ENCODE measurements at regions not wholly inside any gene's neighbourhood (a gene's known extent, or its start where the extent isn't known, plus 50 kb on each side); places are given as distances from the start of the nearest gene placed in this dataset.

DNA sequence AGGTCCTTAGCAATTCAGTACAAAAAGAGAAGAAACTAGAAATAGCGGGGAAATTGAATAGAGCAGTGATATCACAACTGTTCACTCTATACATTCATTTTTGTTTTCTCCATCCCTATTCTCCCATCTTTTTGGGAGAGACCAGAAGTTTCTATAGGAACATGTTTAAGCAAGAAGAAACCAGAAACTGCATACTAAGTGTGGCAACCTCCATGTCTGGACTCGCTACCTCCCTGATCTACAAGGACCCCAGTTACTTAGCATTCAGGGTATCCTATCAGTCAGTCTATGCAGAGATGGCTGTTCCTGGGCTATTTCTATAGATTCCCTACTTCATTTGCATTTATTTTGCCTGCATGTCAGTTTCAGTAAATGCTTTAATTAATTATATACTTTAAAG lies 178.6 kb downstream of the PHLDA1 start:
- no peak overlapping the region for H3K4me3 ChIP-seq (ENCODE audit: low read length)
- no peaks in the 10 kb centered on the region for H3K9me3 ChIP-seq (replicated peaks; ENCODE audit: control insufficient read depth, low read depth, low read length)
- H3K36me3 ChIP-seq (ENCODE audit: control insufficient read depth, insufficient read depth, low read length) = no peaks in the 10 kb centered on the region
- no peaks in the 10 kb centered on the region for H3K27me3 ChIP-seq (ENCODE audit: control insufficient read depth, insufficient read depth, low read length)
- peaks cover 21% of the 10 kb centered on the region for H3K4me1 ChIP-seq (ENCODE audit: control insufficient read depth, insufficient read depth, low read length)
- no peak overlapping the region for H3K27ac ChIP-seq (ENCODE audit: low read length)
- DNase-seq = no peak
- no CpG with 5 or more reads among the region's 2 CpGs for WGBS (ENCODE audit: insufficient coverage)

DNA sequence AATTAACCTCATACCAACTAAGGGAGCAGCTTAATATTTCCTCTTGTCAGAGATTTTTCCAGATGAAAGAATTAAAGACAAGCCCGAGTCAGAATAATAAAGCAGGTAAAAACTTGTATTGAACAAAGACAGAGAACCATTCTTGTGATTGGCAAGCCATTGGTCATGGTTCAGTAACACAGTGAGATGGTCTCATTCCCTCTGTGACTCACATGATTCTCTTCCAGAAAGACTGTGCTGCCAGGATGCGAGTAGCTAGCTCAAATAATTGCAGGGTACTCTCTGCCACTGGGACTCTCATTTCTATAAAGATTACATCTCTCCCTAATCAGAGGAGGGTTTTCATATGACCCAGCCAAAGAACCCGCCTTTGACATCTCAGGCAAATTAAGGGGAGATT lies 179.4 kb downstream of the PHLDA1 start:
- Histone ChIP-seq H3K36me3 (ENCODE audit: control insufficient read depth, insufficient read depth, low read length) (no peaks in the 10 kb centered on the region), H3K27me3 (ENCODE audit: control insufficient read depth, insufficient read depth, low read length) (no peaks in the 10 kb centered on the region), H3K27ac (ENCODE audit: low read length) (no peak overlapping the region), H3K4me3 (ENCODE audit: low read length) (no peak overlapping the region), H3K9me3 (replicated peaks; ENCODE audit: control insufficient read depth, low read depth, low read length) (no peaks in the 10 kb centered on the region), H3K4me1 (ENCODE audit: control insufficient read depth, insufficient read depth, low read length) (peaks cover 21% of the 10 kb centered on the region)
- WGBS (ENCODE audit: insufficient coverage) = no CpG with 5 or more reads among the region's 3 CpGs
- DNase-seq = no peak

DNA sequence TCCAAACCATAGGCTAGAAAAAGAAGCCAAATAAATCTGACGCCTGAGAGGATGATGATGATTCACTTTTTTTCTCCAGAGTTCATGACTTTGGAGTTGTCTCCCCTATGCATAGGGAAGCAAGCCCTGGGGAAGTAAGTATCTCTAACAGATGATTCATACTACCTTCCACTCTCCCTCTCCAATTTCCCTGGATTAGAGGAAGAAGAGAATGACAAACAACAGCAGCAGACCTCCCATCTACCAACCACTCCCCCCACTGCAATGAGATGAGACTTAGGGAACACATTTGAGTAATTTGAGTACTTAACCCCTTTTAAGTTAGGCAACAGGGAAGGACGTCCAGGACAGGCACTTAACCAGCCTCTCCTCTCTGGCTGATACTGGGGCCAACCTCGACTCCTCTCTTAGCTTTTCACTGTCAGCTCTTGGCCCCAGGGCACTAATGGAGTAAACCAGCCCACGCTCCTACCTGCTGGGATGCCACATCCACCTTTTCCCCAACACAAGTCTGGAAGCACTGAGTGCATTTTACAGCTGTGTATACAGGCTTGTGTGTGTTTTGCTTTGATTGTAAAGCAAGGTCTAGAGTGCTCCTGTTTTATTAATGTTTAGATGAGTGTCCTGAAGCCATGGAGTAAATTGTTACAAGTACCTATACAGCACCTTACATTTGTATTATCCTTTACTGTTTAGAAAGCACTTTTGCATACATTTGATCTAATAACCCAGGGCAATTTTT lies 180.7 kb downstream of the PHLDA1 start:
- H3K9me3 ChIP-seq (replicated peaks; ENCODE audit: control insufficient read depth, low read depth, low read length) = peaks cover 2% of the 10 kb centered on the region
- H3K36me3 ChIP-seq (ENCODE audit: control insufficient read depth, insufficient read depth, low read length) = no peaks in the 10 kb centered on the region
- no peaks in the 10 kb centered on the region for H3K27me3 ChIP-seq (ENCODE audit: control insufficient read depth, insufficient read depth, low read length)
- H3K4me1 ChIP-seq (ENCODE audit: control insufficient read depth, insufficient read depth, low read length) = peaks cover 21% of the 10 kb centered on the region
- no peak for DNase-seq
- H3K4me3 ChIP-seq (ENCODE audit: low read length) = no peak overlapping the region
- WGBS (ENCODE audit: insufficient coverage) = 86% methylated on average over 1 of the region's 4 CpGs
- no peak overlapping the region for H3K27ac ChIP-seq (ENCODE audit: low read length)

DNA sequence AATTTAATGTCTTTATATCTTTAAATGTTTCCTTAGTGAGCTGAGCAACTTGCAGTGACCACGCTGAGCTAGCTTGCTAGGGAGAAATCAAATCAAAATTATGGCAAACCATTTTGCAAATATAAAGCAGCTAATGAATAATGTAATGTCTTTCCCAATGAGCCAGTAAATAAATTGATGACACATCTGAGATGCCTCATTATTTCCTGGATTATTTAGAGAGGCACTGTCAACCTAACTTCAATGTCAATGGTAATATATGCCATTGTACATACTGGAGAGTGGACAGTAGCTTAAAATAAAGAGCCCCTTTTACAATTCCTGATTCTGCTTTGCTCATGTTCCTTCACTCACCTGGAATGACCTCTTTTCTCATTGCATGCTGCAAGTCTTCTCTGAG lies 182.6 kb downstream of the PHLDA1 start:
- Histone ChIP-seq H3K27me3 (ENCODE audit: control insufficient read depth, insufficient read depth, low read length) (no peaks in the 10 kb centered on the region), H3K27ac (ENCODE audit: low read length) (peak overlapping the region; percentile 90), H3K4me1 (ENCODE audit: control insufficient read depth, insufficient read depth, low read length) (peaks cover 21% of the 10 kb centered on the region), H3K9me3 (replicated peaks; ENCODE audit: control insufficient read depth, low read depth, low read length) (peaks cover 2% of the 10 kb centered on the region), H3K4me3 (ENCODE audit: low read length) (no peak overlapping the region), H3K36me3 (ENCODE audit: control insufficient read depth, insufficient read depth, low read length) (no peaks in the 10 kb centered on the region)
- no peak for DNase-seq
- WGBS (ENCODE audit: insufficient coverage) = no CpG with 5 or more reads among the region's 1 CpG

DNA sequence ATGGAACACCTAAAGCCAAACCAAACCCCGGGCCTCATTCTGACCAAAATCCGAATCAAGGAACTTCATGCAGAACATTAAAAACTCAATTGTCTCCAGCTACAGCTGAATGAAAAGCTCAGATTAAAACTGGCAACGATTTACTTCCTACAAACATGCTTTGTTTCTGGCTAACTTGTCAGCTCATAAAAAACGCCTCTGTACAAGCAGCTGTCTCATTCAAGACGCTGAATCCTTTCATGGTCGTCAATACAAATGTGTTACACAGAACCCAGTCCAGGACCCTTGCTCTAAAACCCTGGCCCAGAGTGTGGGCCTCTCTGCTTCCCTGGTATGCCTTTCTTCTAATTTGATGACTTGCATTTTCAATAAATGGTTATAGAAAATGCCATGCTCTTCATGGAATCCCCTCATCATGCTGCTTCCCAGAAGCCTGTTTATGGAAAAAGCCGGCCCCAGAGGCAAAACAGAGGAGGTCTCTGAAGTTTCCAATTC lies 183.1 kb downstream of the PHLDA1 start:
- Histone ChIP-seq H3K27ac (ENCODE audit: low read length) (peak overlapping the region; percentile 90), H3K36me3 (ENCODE audit: control insufficient read depth, insufficient read depth, low read length) (no peaks in the 10 kb centered on the region), H3K4me1 (ENCODE audit: control insufficient read depth, insufficient read depth, low read length) (peaks cover 17% of the 10 kb centered on the region), H3K4me3 (ENCODE audit: low read length) (no peak overlapping the region), H3K27me3 (ENCODE audit: control insufficient read depth, insufficient read depth, low read length) (no peaks in the 10 kb centered on the region), H3K9me3 (replicated peaks; ENCODE audit: control insufficient read depth, low read depth, low read length) (peaks cover 2% of the 10 kb centered on the region)
- peak; percentile 91 for DNase-seq
- 8% methylated on average over 4 of the region's 7 CpGs for WGBS (ENCODE audit: insufficient coverage)

DNA sequence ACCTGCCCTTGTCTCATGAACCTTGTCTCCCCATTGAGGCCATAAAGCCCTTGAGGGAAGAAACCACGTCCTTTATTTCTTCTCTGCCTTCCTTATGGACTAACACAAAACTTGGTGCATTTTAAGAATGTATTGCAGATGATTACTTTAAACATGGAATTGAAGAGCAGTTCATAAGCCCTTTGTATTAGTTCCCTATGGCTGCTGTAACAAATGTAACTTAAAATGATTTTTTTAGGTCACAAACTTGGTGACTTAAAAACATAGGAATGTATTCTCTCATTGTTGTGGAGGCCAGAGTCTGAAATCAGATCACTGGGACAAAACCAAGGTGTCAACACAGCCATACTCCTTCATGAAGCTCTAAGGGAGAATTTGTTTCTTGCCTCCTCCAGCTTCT lies 185.5 kb downstream of the PHLDA1 start:
- Histone ChIP-seq H3K4me3 (ENCODE audit: low read length) (no peak overlapping the region), H3K36me3 (ENCODE audit: control insufficient read depth, insufficient read depth, low read length) (no peaks in the 10 kb centered on the region), H3K9me3 (replicated peaks; ENCODE audit: control insufficient read depth, low read depth, low read length) (peaks cover 2% of the 10 kb centered on the region), H3K4me1 (ENCODE audit: control insufficient read depth, insufficient read depth, low read length) (peaks cover 25% of the 10 kb centered on the region), H3K27me3 (ENCODE audit: control insufficient read depth, insufficient read depth, low read length) (no peaks in the 10 kb centered on the region), H3K27ac (ENCODE audit: low read length) (no peak overlapping the region)
- WGBS (ENCODE audit: insufficient coverage) = no CpG with 5 or more reads among the region's 1 CpG
- DNase-seq = no peak

DNA sequence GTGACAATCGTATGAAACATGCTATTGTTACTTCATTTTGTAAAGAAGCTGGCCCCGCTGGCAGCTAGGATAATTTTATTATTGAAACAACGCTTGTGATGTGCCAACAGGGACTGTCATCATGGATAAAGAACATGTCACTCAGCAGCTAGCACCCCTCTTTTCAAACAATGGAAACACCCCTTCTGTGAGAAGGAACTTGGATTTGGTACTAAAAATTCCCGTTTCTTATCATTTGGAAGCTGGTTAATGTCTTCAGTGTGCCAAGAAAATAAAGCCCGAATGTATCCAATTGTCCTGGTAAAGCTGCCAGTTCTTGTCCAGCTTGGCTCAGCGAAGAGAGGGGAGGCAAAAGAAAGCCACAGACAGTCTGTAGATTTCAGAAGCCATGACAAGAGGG lies 186.6 kb downstream of the PHLDA1 start:
- WGBS (ENCODE audit: insufficient coverage) = 77% methylated on average over 3 of the region's 6 CpGs
- no peak for DNase-seq
- Histone ChIP-seq H3K36me3 (ENCODE audit: control insufficient read depth, insufficient read depth, low read length) (no peaks in the 10 kb centered on the region), H3K4me3 (ENCODE audit: low read length) (no peak overlapping the region), H3K4me1 (ENCODE audit: control insufficient read depth, insufficient read depth, low read length) (peaks cover 22% of the 10 kb centered on the region), H3K27ac (ENCODE audit: low read length) (no peak overlapping the region), H3K9me3 (replicated peaks; ENCODE audit: control insufficient read depth, low read depth, low read length) (peaks cover 2% of the 10 kb centered on the region), H3K27me3 (ENCODE audit: control insufficient read depth, insufficient read depth, low read length) (no peaks in the 10 kb centered on the region)

DNA sequence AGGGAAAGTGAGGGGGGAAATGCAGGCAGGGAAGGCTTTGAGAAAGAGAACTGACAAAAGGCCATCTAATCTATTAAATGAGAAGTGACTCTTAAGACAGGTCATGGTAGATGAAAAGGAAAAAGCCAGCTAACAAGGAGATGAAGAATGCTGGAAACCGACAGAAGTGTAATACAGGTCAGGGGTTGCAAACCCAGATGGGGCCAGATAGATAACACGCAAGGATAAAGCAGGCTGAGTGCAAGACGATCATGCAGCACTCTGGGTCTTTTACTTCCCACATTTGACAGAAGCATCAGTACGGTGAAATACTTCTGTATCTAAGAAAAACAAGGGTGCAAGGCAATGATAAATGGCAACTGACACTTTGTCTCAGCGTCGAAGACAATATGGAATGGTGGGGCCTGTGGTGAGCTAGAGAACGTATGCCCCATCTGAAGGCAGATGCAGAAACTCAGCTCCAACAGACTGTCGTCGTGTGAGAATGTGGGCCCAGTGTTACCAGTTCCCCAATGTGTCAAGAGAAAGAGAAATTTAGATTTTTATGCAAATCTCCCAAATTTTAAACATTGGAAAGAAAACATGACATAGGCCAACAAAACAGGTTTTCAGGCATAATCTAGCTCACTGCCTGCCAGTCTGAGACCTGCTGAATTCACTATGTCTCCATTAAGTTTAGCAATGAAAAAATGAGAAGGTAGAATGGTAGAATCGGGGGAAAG lies 187.4 kb downstream of the PHLDA1 start:
- H3K4me3 ChIP-seq (ENCODE audit: low read length) = no peak overlapping the region
- peaks cover 18% of the 10 kb centered on the region for H3K4me1 ChIP-seq (ENCODE audit: control insufficient read depth, insufficient read depth, low read length)
- H3K27me3 ChIP-seq (ENCODE audit: control insufficient read depth, insufficient read depth, low read length) = no peaks in the 10 kb centered on the region
- 69% methylated on average over 7 of the region's 10 CpGs for WGBS (ENCODE audit: insufficient coverage)
- no peak for DNase-seq
- H3K36me3 ChIP-seq (ENCODE audit: control insufficient read depth, insufficient read depth, low read length) = no peaks in the 10 kb centered on the region
- no peak overlapping the region for H3K27ac ChIP-seq (ENCODE audit: low read length)
- H3K9me3 ChIP-seq (replicated peaks; ENCODE audit: control insufficient read depth, low read depth, low read length) = peaks cover 2% of the 10 kb centered on the region

DNA sequence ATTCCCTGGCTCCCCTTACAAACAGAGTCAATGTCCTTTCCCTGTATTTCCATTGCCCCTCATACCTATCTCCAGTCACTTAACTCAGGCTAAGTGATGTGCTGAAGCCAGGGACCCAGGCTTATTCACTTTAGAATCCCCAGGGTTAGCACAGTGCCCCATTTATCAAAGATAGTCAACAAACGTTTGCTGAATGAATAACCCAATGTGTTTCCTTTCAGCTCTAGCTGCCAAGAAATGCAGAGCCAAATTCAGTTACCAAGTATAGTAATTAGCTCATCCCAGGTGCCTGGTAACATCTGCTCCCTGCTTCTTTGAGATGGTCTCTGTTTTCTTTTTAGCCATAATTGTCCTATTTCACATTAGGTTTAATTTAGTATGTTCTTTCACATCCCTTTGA lies 189.5 kb downstream of the PHLDA1 start:
- H3K4me3 ChIP-seq (ENCODE audit: low read length) = no peak overlapping the region
- no peaks in the 10 kb centered on the region for H3K27me3 ChIP-seq (ENCODE audit: control insufficient read depth, insufficient read depth, low read length)
- no CpG with 5 or more reads among the region's 1 CpG for WGBS (ENCODE audit: insufficient coverage)
- peaks cover 8% of the 10 kb centered on the region for H3K4me1 ChIP-seq (ENCODE audit: control insufficient read depth, insufficient read depth, low read length)
- H3K36me3 ChIP-seq (ENCODE audit: control insufficient read depth, insufficient read depth, low read length) = no peaks in the 10 kb centered on the region
- peaks cover 2% of the 10 kb centered on the region for H3K9me3 ChIP-seq (replicated peaks; ENCODE audit: control insufficient read depth, low read depth, low read length)
- peak; percentile 70 for DNase-seq
- H3K27ac ChIP-seq (ENCODE audit: low read length) = no peak overlapping the region

DNA sequence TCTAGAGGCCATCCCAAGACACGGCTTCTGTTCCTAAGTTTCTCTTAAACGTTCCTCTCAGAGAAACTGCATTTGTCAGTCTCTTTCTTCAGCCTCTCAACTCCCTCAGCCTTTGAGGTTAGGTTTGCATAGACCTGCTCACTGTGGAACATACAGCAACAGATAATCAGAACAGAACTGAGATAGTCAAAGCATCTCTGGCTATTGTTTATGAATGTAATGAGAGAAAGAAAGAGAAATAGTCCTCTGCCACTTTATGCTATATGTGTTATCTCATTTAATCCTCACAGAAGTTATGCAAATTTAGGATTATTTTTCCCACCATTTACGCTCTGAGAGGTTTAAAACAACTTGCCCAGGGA lies 190.6 kb downstream of the PHLDA1 start:
- H3K4me1 ChIP-seq (ENCODE audit: control insufficient read depth, insufficient read depth, low read length) = peaks cover 13% of the 10 kb centered on the region
- 67% methylated on average over 1 of the region's 3 CpGs for WGBS (ENCODE audit: insufficient coverage)
- no peaks in the 10 kb centered on the region for H3K36me3 ChIP-seq (ENCODE audit: control insufficient read depth, insufficient read depth, low read length)
- no peaks in the 10 kb centered on the region for H3K9me3 ChIP-seq (replicated peaks; ENCODE audit: control insufficient read depth, low read depth, low read length)
- H3K4me3 ChIP-seq (ENCODE audit: low read length) = no peak overlapping the region
- no peaks in the 10 kb centered on the region for H3K27me3 ChIP-seq (ENCODE audit: control insufficient read depth, insufficient read depth, low read length)
- no peak overlapping the region for H3K27ac ChIP-seq (ENCODE audit: low read length)
- no peak for DNase-seq
